IMR-90 (cell line): ENCODE measurements at regions not wholly inside any gene's neighbourhood (a gene's known extent, or its start where the extent isn't known, plus 50 kb on each side); places are given as distances from the start of the nearest gene placed in this dataset.

Experiments used
- ATAC-seq: fragments of 200-7000 bp; cut with Tn5 transposase; 2 replicates; pipeline ENCODE4 v1.9.1; 2020; ENCODE audit warnings: low read depth, mild to moderate bottlenecking, moderate library complexity
- BruUV-seq: library from RNA; stranded (reverse); fragments of 400-500 nt; replicated peaks from 2 replicates; lab custom pipeline; 2021; lab: Mats Ljungman, UMichigan
- CTCF ChIA-PET: fragments of 300-600 bp; formaldehyde crosslinking; extraction: SDS; loops from one replicate; lab custom pipeline; 2021; ENCODE audit warnings: antibody characterized with exemption; lab: Yijun Ruan, JAX
- POLR2A ChIA-PET: fragments of 300-600 bp; sonication (Branson Sonifier 250); formaldehyde crosslinking; loops from one replicate; lab custom pipeline; 2022; ENCODE audit warnings: antibody characterized with exemption; ENCODE audit not compliant: unreplicated experiment; lab: Charles Lee
- DNase-seq: peaks from one replicate; pipeline ENCODE4 v3.0.0; 2013
- H2AFZ ChIP-seq: replicated peaks from 2 replicates; pipeline ENCODE3; 2013; ENCODE audit warnings: low read length, mild to moderate bottlenecking; ENCODE audit not compliant: poor library complexity
- H2AK5ac ChIP-seq: 2 replicates; pipeline ENCODE4 v1.6.1; 2013; ENCODE audit warnings: low read depth, low read length, inconsistent platforms
- H2AK9ac ChIP-seq: replicated peaks from 2 replicates; pipeline ENCODE3; 2013; ENCODE audit warnings: mild to moderate bottlenecking, low read depth, low read length, moderate library complexity; ENCODE audit not compliant: poor library complexity
- H2BK120ac ChIP-seq: 2 replicates; pipeline ENCODE4 v1.6.1; 2013; ENCODE audit warnings: low read depth, low read length, inconsistent platforms
- H2BK15ac ChIP-seq: 3 replicates; pipeline ENCODE4 v1.6.1; 2013; ENCODE audit warnings: low read depth, low read length, inconsistent platforms
- H2BK20ac ChIP-seq: 2 replicates; pipeline ENCODE4 v1.6.1; 2013; ENCODE audit warnings: low read depth, mild to moderate bottlenecking, inconsistent platforms, low read length, moderate library complexity
- H2BK5ac ChIP-seq: 2 replicates; pipeline ENCODE4 v1.6.1; 2013; ENCODE audit warnings: mild to moderate bottlenecking, low read depth, low read length, inconsistent platforms; ENCODE audit not compliant: poor library complexity, severe bottlenecking
- H3K14ac ChIP-seq: replicated peaks from 2 replicates; pipeline ENCODE4 v1.6.1; 2013; ENCODE audit warnings: low read depth, low read length, inconsistent platforms
- H3K18ac ChIP-seq: 2 replicates; pipeline ENCODE4 v1.6.1; 2013; ENCODE audit warnings: low read depth, low read length, control low read depth
- H3K23ac ChIP-seq: 2 replicates; pipeline ENCODE4 v1.6.1; 2013; ENCODE audit warnings: low read depth, low read length, inconsistent platforms
- H3K27ac ChIP-seq: 2 replicates; pipeline ENCODE4 v1.5.1; 2013; ENCODE audit warnings: mild to moderate bottlenecking, control low read depth, low read length; ENCODE audit not compliant: insufficient read depth
- H3K27me3 ChIP-seq: 2 replicates; pipeline ENCODE4 v1.6.1; 2013; ENCODE audit warnings: low read length; ENCODE audit not compliant: control insufficient read depth, insufficient read depth
- H3K36me3 ChIP-seq: 2 replicates; pipeline ENCODE4 v1.6.1; 2013; ENCODE audit warnings: low read length, mixed read lengths; ENCODE audit not compliant: control insufficient read depth, insufficient read depth
- H3K4ac ChIP-seq: 2 replicates; pipeline ENCODE4 v1.6.1; 2013; ENCODE audit warnings: low read depth, low read length, inconsistent platforms
- H3K4me1 ChIP-seq: 2 replicates; pipeline ENCODE4 v1.6.1; 2013; ENCODE audit warnings: low read length, mixed read lengths; ENCODE audit not compliant: control insufficient read depth, insufficient read depth
- H3K4me2 ChIP-seq: 2 replicates; pipeline ENCODE4 v1.6.1; 2013; ENCODE audit warnings: low read depth, mild to moderate bottlenecking, control low read depth, low read length, moderate library complexity
- H3K4me3 ChIP-seq: 2 replicates; pipeline ENCODE4 v1.5.1; 2013; ENCODE audit warnings: low read depth, mild to moderate bottlenecking, control low read depth, low read length, moderate library complexity; ENCODE audit not compliant: insufficient read depth
- H3K56ac ChIP-seq: 2 replicates; pipeline ENCODE4 v1.6.1; 2013; ENCODE audit warnings: low read length, inconsistent platforms; ENCODE audit not compliant: insufficient read depth; ENCODE audit errors: extremely low read depth
- H3K79me1 ChIP-seq, 2 experiments: 2 replicates each; pipeline ENCODE4 v1.6.1; 2013; ENCODE audit warnings: low read length in 2 of 2, inconsistent platforms in 1 of 2, low read depth in 1 of 2
- H3K9ac ChIP-seq: 2 replicates; pipeline ENCODE4 v1.6.1; 2013; ENCODE audit warnings: low read depth, low read length, control low read depth
- H3K9me1 ChIP-seq: 2 replicates; pipeline ENCODE4 v1.6.1; 2013; ENCODE audit warnings: low read length, inconsistent platforms; ENCODE audit not compliant: insufficient read depth
- H3K9me3 ChIP-seq: 2 replicates; pipeline ENCODE4 v1.6.1; 2013; ENCODE audit warnings: low read length; ENCODE audit not compliant: control insufficient read depth, insufficient read depth
- H4K20me1 ChIP-seq: 2 replicates; pipeline ENCODE4 v1.6.1; 2013; ENCODE audit warnings: low read length, inconsistent platforms; ENCODE audit not compliant: insufficient read depth
- H4K5ac ChIP-seq: 2 replicates; pipeline ENCODE4 v1.6.1; 2013; ENCODE audit warnings: mild to moderate bottlenecking, low read depth, low read length, control low read depth
- H4K8ac ChIP-seq, 2 experiments: 2 replicates each; pipeline ENCODE4 v1.6.1; 2013; ENCODE audit warnings: low read depth in 2 of 2, low read length in 2 of 2, control low read depth in 1 of 2, inconsistent platforms in 1 of 2
- H4K91ac ChIP-seq: 2 replicates; pipeline ENCODE4 v1.6.1; 2013; ENCODE audit warnings: low read depth, low read length, inconsistent platforms; ENCODE audit not compliant: insufficient read depth
- MAFK ChIP-seq: IDR thresholded peaks from 2 replicates; pipeline ENCODE4 v1.6.1; 2012; ENCODE audit warnings: low read depth, low read length, improper control_type of control experiment
- WGBS, 2 experiments: methylation state at CpG; one replicate each; pipeline versions ENCODE4 v1.1.5 to v1.1.7; 2013; ENCODE audit warnings: missing lambda C conversion rate in 2 of 2; ENCODE audit not compliant: insufficient read length in 1 of 2; ENCODE audit errors: extremely low coverage in 2 of 2; 5-methylcytosine and 5-hydroxymethylcytosine counted together
- dilution Hi-C: fragments of 300-500 bp; cut with HindIII; formaldehyde crosslinking; loops from one replicate; pipeline ENCODE4 v1.14.3; 2018; ENCODE audit warnings: low sequenced_read_pairs; ENCODE audit not compliant: unreplicated experiment
- in situ Hi-C: fragments of 300-500 bp; cut with MboI; formaldehyde crosslinking; loops from 3 replicates; pipeline ENCODE4 v1.14.3; 2019; ENCODE audit warnings: low sequenced_read_pairs, inconsistent platforms, mixed read lengths
- intact Hi-C: fragments of 100-400 bp; cut with micrococcal nuclease; formaldehyde crosslinking; loops from 2 replicates; pipeline ENCODE4 v1.10.0; 2022

- in situ Hi-C loops (no loop called here), intact Hi-C loops (no loop called here), dilution Hi-C loops (no loop called here)
- no peaks in the 10 kb centered on the region for H3K36me3 ChIP-seq
- H3K79me1 ChIP-seq: no peaks in the 10 kb centered on the region
- no peak overlapping the region for H3K23ac ChIP-seq
- H3K27ac ChIP-seq: no peak overlapping the region
- CTCF ChIA-PET: no interaction called here
- no peak overlapping the region for H3K56ac ChIP-seq
- no peak overlapping the region for H3K4ac ChIP-seq
- H3K18ac ChIP-seq: no peak overlapping the region
- no peak for TF ChIP-seq MAFK
- no peak overlapping the region for H2AK9ac ChIP-seq
- H4K8ac ChIP-seq: no peak overlapping the region
- no peak overlapping the region for H2BK15ac ChIP-seq
- H4K5ac ChIP-seq: no peak overlapping the region
- no peaks in the 10 kb centered on the region for H3K9me1 ChIP-seq
- H4K91ac ChIP-seq: no peak overlapping the region
- H3K14ac ChIP-seq: no peak overlapping the region
- no peak overlapping the region for H2BK120ac ChIP-seq
- no peak overlapping the region for H2BK5ac ChIP-seq
- no peak overlapping the region for H3K4me3 ChIP-seq
- no CpG with 5 or more reads among the region's 1 CpG for WGBS, 2 experiments
- no peak overlapping the region for H2AK5ac ChIP-seq
- no peak overlapping the region for H2BK20ac ChIP-seq
- POLR2A ChIA-PET: no interaction called here
- no peaks in the 10 kb centered on the region for H4K20me1 ChIP-seq
- H3K9me3 ChIP-seq: peaks cover 3% of the 10 kb centered on the region
- H3K4me2 ChIP-seq: no peak overlapping the region
- no TSS peak for BruUV-seq
- DNase-seq: no peak
- ATAC-seq: no peak
- H3K27me3 ChIP-seq: no peaks in the 10 kb centered on the region
- H3K9ac ChIP-seq: no peak overlapping the region
- no peaks in the 10 kb centered on the region for H3K4me1 ChIP-seq
- no peak overlapping the region for H2AFZ ChIP-seq
These were observed 977.2 kb downstream of the AMY1C start for GRCh38 chr1:104726917-104727316.
